HL-60 (cell line): ENCODE measurements at regions not wholly inside any gene's neighbourhood (a gene's known extent, or its start where the extent isn't known, plus 50 kb on each side); places are given as distances from the start of the nearest gene placed in this dataset.
A peak's percentile ranks its signal among the peaks of the same experiment; 100 is the strongest.

ENCODE experiments used
- DNase-seq, 2 experiments: peaks; one replicate each; pipeline ENCODE4 v3.0.0-alpha.2; 2010 to 2020; ENCODE audit warnings: low read depth in 1 of 2, low spot score in 1 of 2
- H3K27ac ChIP-seq: fragments of 250-450 bp; sonication (Bioruptor Pico); replicated peaks from 2 replicates; pipeline ENCODE4 v1.5.1; 2020; ENCODE audit warnings: mild to moderate bottlenecking, moderate library complexity
- H3K27me3 ChIP-seq: fragments of 250-450 bp; sonication (Bioruptor Pico); 2 replicates; pipeline ENCODE4 v1.5.1; 2021; ENCODE audit warnings: mild to moderate bottlenecking, moderate library complexity; ENCODE audit not compliant: insufficient read depth, poor library complexity, severe bottlenecking
- H3K4me3 ChIP-seq: replicated peaks from 2 replicates; pipeline ENCODE4 v1.5.1; 2011; ENCODE audit warnings: mild to moderate bottlenecking, control low read depth, low read length; ENCODE audit not compliant: insufficient read depth
- CTCF ChIP-seq: IDR thresholded peaks from one replicate; pipeline ENCODE4 v1.5.1; 2011; ENCODE audit warnings: low read length, control low read depth, inconsistent platforms; ENCODE audit not compliant: insufficient read depth
- GABPA ChIP-seq: IDR thresholded peaks from 2 replicates; pipeline ENCODE4 v1.6.1; 2012; ENCODE audit warnings: low read depth
- POLR2AphosphoS5 ChIP-seq: IDR thresholded peaks from 2 replicates; pipeline ENCODE4 v1.6.1; 2012; ENCODE audit warnings: low read depth
- REST ChIP-seq: IDR thresholded peaks from 2 replicates; pipeline ENCODE4 v1.6.1; 2012; ENCODE audit warnings: low read depth; ENCODE audit not compliant: insufficient replicate concordance
- SPI1 ChIP-seq: IDR thresholded peaks from 2 replicates; pipeline ENCODE4 v1.6.1; 2012; ENCODE audit warnings: low read depth, mild to moderate bottlenecking, borderline replicate concordance

DNA sequence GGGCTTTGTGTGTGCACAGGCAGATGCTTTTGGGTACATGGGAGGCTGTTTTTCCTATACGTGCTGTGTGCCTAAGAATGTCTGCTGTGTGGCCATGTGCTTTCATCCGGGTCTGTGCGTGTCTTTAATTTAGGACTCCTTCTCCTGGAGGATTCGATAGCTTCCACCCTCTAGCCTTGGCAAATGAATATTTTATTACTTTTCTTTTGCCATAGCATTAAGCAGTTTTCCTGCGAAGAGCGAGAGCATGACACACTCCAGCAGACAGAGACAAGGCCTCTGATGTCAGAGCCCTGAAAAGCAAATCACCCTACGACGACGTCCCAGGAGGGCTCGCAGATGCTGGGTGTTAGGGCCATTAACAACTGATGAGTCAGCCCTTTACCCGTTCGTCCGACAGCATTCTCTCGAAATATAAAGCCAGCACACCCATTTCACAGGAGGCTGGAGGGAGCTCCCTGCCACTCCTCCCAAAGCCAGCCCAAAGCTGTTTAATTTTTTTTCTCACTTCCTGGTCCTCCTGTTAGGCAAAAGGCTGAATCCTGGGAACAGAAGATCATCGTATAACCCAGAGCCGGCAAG lies 311.3 kb upstream of the ZMIZ1 start:
- TF ChIP-seq CTCF (no peak), SPI1 (no peak), REST (no peak), POLR2AphosphoS5 (no peak), GABPA (no peak)
- no peak for DNase-seq
- Histone ChIP-seq H3K4me3 (no peak overlapping the region), H3K27me3 (no peaks in the 10 kb centered on the region), H3K27ac (peak overlapping the region; percentile 35)

DNA sequence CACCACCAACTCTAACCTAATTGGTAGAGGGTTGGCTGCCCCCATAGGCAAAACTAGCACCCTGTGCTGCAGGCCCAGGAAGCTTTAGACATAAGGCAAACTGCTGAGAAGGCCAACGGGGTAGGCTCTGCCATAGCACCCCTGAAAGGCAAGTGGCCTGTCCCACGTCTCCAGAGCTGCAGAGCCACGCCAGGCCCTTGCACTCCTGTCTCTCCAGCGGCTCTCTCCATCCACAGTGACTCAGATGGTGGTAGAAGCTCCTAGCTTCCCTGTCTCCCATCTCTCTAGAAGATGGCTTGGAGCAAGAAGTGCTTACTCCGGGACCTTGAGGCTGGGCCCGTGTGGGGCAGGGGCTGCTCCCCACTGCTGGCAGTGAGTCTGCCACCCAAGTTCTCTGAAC lies 310.6 kb upstream of the ZMIZ1 start:
- no peak overlapping the region for H3K27ac ChIP-seq
- TF ChIP-seq GABPA (no peak), POLR2AphosphoS5 (no peak), REST (no peak), SPI1 (no peak), CTCF (no peak)
- H3K4me3 ChIP-seq = no peak overlapping the region
- no peaks in the 10 kb centered on the region for H3K27me3 ChIP-seq
- no peak for DNase-seq

GRCh38 chr10:78759456-78760120 lies 309.2 kb upstream of the ZMIZ1 start:
- Histone ChIP-seq H3K4me3 (no peak overlapping the region), H3K27ac (no peak overlapping the region), H3K27me3 (no peaks in the 10 kb centered on the region)
- TF ChIP-seq POLR2AphosphoS5 (no peak), CTCF (no peak)
- no peak for DNase-seq
